C4-2B (cell line): ENCODE measurements at regions not wholly inside any gene's neighbourhood (a gene's known extent, or its start where the extent isn't known, plus 50 kb on each side); places are given as distances from the start of the nearest gene placed in this dataset.
"Not testable (repeated sequence)": the region's sequence is repeated elsewhere in the genome, so short reads cannot be mapped to it uniquely, and the experiment has no call there.

Experiments
- H3K27ac ChIP-seq: fragments of 450-650 bp; 2 replicates; pipeline ENCODE4 v1.5.1; 2017
- ZFX ChIP-seq: fragments of 450-650 bp; IDR thresholded peaks from 2 replicates; pipeline ENCODE4 v1.6.1; 2017
- TF ChIP-seq, protein P1 (sequence below): fragments of 450-650 bp; conservative IDR thresholded peaks from 2 replicates; pipeline ENCODE4 v1.5.1; 2017; ENCODE audit warnings: mild to moderate bottlenecking

DNA sequence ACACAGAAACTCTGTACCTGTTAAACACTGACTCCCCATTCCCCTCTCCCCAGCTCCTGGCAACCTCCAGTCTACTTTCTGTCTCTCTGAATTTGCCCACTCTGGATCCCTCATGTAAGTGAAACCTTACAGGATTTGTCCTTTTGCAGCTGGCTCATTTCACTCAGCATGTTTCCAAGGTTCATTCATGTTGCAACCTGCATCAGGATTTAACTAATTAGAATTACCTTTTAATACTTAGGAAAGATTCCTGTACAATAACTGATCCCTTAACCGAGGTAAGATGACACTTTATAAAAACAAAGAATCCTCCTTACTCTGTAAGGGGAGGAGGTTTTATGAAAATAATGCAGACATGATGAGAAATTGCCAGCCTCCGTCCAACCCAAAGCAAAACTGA lies 113.1 kb upstream of the MTHFD1L start:
- no peak for TF ChIP-seq ZFX
- TF ChIP-seq, protein P1, sequence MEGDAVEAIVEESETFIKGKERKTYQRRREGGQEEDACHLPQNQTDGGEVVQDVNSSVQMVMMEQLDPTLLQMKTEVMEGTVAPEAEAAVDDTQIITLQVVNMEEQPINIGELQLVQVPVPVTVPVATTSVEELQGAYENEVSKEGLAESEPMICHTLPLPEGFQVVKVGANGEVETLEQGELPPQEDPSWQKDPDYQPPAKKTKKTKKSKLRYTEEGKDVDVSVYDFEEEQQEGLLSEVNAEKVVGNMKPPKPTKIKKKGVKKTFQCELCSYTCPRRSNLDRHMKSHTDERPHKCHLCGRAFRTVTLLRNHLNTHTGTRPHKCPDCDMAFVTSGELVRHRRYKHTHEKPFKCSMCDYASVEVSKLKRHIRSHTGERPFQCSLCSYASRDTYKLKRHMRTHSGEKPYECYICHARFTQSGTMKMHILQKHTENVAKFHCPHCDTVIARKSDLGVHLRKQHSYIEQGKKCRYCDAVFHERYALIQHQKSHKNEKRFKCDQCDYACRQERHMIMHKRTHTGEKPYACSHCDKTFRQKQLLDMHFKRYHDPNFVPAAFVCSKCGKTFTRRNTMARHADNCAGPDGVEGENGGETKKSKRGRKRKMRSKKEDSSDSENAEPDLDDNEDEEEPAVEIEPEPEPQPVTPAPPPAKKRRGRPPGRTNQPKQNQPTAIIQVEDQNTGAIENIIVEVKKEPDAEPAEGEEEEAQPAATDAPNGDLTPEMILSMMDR = no peak

DNA sequence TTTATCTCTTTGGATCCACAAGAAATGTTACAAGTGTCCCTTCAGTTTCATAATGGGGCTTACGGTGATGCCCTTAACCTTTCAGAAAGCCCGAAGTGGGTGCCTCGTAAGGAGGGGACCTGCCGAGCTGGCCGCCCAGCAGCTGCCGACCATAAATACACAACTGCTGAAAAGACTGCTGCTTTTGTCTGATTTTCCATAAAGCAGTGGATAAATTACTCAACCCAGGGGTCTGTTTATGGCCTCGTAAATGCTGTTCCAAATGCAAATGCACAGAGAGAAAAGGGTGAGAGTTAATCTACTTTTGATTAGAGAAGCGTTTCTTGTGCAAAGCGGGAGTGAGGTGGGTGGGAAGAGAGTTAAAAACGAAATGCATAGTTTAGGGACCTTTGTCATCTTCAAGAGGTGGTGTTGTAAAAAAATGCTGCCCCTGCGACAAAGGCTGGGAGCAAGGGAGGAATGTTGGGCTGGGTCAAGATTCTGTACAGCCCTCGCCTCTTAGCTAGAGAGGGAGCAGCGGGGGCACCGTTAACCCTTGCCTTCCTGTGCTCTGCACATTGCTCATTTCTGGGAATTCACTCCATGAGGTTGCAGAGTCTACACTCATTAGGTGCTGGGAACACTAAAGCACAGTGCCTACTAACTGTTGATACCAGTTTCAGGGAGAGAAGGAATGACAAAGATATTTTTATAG lies 112.0 kb upstream of the MTHFD1L start:
- H3K27ac ChIP-seq = no peak overlapping the region
- TF ChIP-seq, protein P1 = no peak
- TF ChIP-seq ZFX = no peak

More for the DNA sequence above, 113.1 kb upstream of the MTHFD1L start:
- H3K27ac ChIP-seq = no peak overlapping the region

DNA sequence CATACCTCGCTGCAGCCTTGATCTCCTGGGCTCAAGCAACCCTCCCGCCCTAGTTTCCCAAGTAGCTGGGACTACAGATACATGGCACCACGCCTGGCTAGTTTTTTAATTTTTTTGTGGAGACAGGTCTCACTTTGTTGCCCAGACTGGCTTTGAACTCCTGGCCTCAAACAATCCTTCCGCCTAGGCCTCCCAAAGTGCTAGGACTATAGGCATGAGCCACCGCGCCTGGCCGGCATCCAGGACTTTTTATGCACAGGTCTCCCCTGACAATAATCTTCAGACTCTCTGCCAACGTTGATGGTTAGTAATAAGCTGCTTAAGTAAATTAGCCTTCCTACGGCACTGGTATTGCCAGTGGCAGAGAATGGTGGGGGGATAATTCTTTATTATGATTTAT lies 110.5 kb upstream of the MTHFD1L start:
- H3K27ac ChIP-seq = no peak overlapping the region
- TF ChIP-seq ZFX = no peak
- TF ChIP-seq, protein P1 = no peak

DNA sequence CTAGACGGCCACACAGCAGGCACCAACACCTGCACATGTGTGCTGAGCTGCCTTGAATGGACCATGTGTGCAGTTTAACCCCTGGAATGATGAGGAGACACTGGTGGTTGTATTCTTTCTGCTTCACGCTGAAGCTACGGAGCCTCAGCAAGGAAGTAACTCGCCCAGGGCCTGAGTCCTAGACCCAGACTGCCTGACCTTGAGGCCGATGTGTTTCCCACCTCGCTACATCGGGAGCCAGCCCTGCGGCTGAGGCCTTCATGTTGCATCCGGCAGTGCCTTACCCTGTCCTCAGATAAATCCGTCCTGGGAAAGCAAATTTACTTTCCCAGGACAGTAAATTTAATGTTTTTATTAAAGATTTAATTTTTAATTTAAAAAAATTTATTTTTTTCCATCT lies 110.0 kb upstream of the MTHFD1L start:
- H3K27ac ChIP-seq = no peak overlapping the region
- no peak for TF ChIP-seq ZFX
- TF ChIP-seq, protein P1 = no peak

DNA sequence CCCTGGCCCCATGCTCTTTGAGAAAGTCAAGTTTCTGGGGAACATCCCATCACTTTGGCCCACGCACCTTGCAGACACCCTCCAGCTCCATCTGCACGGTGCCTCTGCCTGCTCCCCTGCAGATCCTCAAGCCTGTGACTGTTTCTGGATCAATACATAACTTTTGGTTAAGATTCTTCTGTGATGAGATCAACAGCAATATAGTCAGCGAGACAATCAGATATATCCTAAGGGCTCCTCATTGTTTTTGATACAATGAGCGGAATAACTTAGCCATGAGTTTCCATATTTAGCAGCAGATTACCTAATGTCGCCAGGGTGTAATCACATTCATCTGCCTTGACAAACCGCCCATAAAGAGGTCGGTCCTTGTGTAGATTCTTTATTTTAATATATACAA lies 109.3 kb upstream of the MTHFD1L start:
- H3K27ac ChIP-seq = no peak overlapping the region
- TF ChIP-seq, protein P1 = no peak
- TF ChIP-seq ZFX = no peak

DNA sequence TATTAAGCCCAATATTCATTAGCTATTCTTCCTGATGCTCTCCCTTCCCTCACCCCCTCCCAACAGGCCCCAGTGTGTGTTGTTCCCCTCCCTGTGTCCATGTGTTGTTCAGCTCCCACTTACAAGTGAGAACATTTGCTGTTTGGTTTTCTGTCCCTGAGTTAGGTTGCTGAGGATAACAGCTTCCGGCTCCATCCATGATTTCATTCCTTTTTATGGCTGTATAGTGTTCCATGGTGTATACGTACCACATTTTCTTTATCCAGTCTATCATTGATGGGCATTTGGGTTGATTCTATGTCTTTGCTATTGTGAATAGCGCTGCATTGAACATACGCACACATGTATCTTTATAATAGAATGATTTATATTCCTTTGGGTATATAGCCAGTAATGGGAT lies 107.7 kb upstream of the MTHFD1L start:
- not testable (repeated sequence) for H3K27ac ChIP-seq

DNA sequence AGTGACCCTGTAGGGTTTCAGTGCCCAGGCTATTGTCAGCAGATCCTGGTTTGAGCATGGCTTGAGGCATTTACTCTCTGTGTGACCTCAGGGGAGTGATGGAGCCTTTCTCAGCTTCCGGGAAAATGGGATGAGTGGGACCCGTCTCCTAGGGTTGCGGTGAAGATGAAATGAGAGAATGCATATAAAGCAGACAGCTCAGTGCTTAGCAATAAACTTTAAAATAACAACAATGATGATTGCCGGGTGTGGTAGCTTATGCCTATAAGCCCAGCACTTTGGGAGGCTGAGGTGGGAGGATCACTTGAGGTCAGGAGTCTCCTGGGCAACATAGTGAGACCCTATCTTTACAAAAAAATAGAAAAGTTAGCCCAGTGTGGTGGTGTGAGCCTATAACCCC lies 106.0 kb upstream of the MTHFD1L start:
- TF ChIP-seq, protein P1 = no peak
- TF ChIP-seq ZFX = no peak
- no peak overlapping the region for H3K27ac ChIP-seq

DNA sequence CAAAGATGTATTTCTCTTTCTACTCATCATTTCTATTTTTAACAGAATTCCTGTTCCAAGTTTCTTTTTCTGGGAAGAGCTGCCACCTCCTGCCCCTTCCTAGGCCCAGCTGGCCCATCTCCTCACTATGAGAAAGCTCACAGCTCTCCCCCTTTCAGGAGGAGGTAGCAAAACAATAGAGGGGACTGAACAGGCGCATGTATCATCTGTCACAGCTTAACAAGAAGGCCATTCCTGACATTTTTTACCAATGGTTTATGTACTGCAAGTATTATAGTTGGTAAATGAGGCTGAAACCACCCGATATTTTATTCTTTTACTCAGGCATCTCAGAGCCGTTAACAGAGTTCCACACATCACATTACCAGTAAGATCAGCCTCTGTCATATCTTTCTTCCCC lies 103.7 kb upstream of the MTHFD1L start:
- H3K27ac ChIP-seq = no peak overlapping the region
- TF ChIP-seq, protein P1 = no peak
- no peak for TF ChIP-seq ZFX
